T47D (cell line): ENCODE measurements at regions not wholly inside any gene's neighbourhood (a gene's known extent, or its start where the extent isn't known, plus 50 kb on each side); places are given as distances from the start of the nearest gene placed in this dataset.

Experiments
- DNase-seq, 2 experiments: peaks; one replicate each; pipeline versions ENCODE4 v3.0.0 to v3.0.0-alpha.2; 2011 to 2012; ENCODE audit warnings: low read depth in 1 of 2, low spot score in 1 of 2
- JUND ChIP-seq: IDR thresholded peaks from 2 replicates; pipeline ENCODE4 v1.6.1; 2012; ENCODE audit warnings: low read depth
- in situ Hi-C: cut with HindIII; loops from 2 replicates; pipeline ENCODE4 v1.10.0; 2016; ENCODE audit warnings: low sequenced_read_pairs, low pct_unique_long_range_greater_than_20kb

- in situ Hi-C loops: no loop called here
These were observed 55.5 kb downstream of the DRD1 start for GRCh38 chr5:175388531-175388930.

GRCh38 chr5:175387144-175387543 lies 56.8 kb downstream of the DRD1 start:
- in situ Hi-C loops: no loop called here
- no peak for DNase-seq
- no peak for TF ChIP-seq JUND

More at GRCh38 chr5:175388531-175388930, 55.5 kb downstream of the DRD1 start:
- TF ChIP-seq JUND: no peak
- no peak for DNase-seq

GRCh38 chr5:175386526-175386925 lies 57.5 kb downstream of the DRD1 start:
- no peak for TF ChIP-seq JUND
- DNase-seq: no peak
- in situ Hi-C loops: no loop called here

- in situ Hi-C loops: no loop called here
- peak in 1 of 2 experiments; percentile 62 for DNase-seq
These were observed 58.2 kb downstream of the DRD1 start for GRCh38 chr5:175385691-175386362.

GRCh38 chr5:175384724-175385552 lies 59.0 kb downstream of the DRD1 start:
- in situ Hi-C loops: no loop called here
- DNase-seq: no peak
- no peak for TF ChIP-seq JUND

More at GRCh38 chr5:175385691-175386362, 58.2 kb downstream of the DRD1 start:
- no peak for TF ChIP-seq JUND

- peak in 1 of 2 experiments; percentile 50 for DNase-seq
- no peak for TF ChIP-seq JUND
- in situ Hi-C loops: no loop called here
These were observed 60.6 kb downstream of the DRD1 start for GRCh38 chr5:175383350-175383749.

- no peak for DNase-seq
- TF ChIP-seq JUND: no peak
- in situ Hi-C loops: no loop called here
These were observed 61.8 kb downstream of the DRD1 start for GRCh38 chr5:175382171-175382570.

GRCh38 chr5:175381130-175381529 lies 62.9 kb downstream of the DRD1 start:
- DNase-seq: no peak
- no peak for TF ChIP-seq JUND
- in situ Hi-C loops: no loop called here

- DNase-seq: no peak
- in situ Hi-C loops: no loop called here
- TF ChIP-seq JUND: no peak
These were observed 63.3 kb downstream of the DRD1 start for GRCh38 chr5:175380701-175381100.

GRCh38 chr5:175379867-175380266 lies 64.1 kb downstream of the DRD1 start:
- in situ Hi-C loops: no loop called here
- no peak for DNase-seq
- no peak for TF ChIP-seq JUND

GRCh38 chr5:175378444-175379028 lies 65.4 kb downstream of the DRD1 start:
- in situ Hi-C loops: no loop called here
- peak in 1 of 2 experiments; percentile 67 for DNase-seq
- no peak for TF ChIP-seq JUND

GRCh38 chr5:175377816-175378215 lies 66.2 kb downstream of the DRD1 start:
- DNase-seq: no peak
- no peak for TF ChIP-seq JUND

GRCh38 chr5:175374166-175374875 lies 69.7 kb downstream of the DRD1 start:
- TF ChIP-seq JUND: no peak
- in situ Hi-C loops: no loop called here
- no peak for DNase-seq

More at GRCh38 chr5:175377816-175378215, 66.2 kb downstream of the DRD1 start:
- in situ Hi-C loops: no loop called here
